ENCODE measurements at regions not wholly inside any gene's neighbourhood (a gene's known extent, or its start where the extent isn't known, plus 50 kb on each side); places are given as distances from the start of the nearest gene placed in this dataset.
"Not testable (repeated sequence)": the region's sequence is repeated elsewhere in the genome, so short reads cannot be mapped to it uniquely, and the experiment has no call there.

DNA sequence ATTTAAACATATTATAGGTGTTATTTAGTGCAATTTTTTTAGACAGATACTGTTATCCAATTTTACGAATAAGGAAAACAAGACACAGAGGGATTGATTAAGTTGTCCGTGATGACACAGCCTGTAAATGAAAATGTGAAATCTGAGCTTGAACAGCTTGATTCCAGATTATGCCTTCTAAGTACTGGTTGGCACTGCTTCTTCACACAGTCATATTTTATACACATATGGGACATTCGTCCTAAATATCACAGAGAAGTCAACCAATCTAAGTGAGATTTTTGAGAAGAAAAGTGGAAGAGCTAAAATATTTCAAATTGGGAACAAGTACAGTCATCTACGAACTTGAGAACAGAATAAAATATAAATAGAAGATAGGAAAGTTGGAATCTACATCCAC lies 756.3 kb downstream of the BCKDHB start:
- H3K27me3 Mint-ChIP-seq = no peaks in the 10 kb centered on the region
- ChIA-PET CTCF (no interaction called here), POLR2A (no interaction called here)
- DNase-seq (no peak), ATAC-seq (no peak)
- H3K4me3 Mint-ChIP-seq = no peak overlapping the region
- H3K9me3 Mint-ChIP-seq = peaks cover 2% of the 10 kb centered on the region
- H3K27ac Mint-ChIP-seq = no peak overlapping the region
- intact Hi-C loops (cut with micrococcal nuclease) = no loop called here
- no peaks in the 10 kb centered on the region for H3K4me1 Mint-ChIP-seq (ENCODE audit: low read depth)
- TF ChIP-seq, protein P1, sequence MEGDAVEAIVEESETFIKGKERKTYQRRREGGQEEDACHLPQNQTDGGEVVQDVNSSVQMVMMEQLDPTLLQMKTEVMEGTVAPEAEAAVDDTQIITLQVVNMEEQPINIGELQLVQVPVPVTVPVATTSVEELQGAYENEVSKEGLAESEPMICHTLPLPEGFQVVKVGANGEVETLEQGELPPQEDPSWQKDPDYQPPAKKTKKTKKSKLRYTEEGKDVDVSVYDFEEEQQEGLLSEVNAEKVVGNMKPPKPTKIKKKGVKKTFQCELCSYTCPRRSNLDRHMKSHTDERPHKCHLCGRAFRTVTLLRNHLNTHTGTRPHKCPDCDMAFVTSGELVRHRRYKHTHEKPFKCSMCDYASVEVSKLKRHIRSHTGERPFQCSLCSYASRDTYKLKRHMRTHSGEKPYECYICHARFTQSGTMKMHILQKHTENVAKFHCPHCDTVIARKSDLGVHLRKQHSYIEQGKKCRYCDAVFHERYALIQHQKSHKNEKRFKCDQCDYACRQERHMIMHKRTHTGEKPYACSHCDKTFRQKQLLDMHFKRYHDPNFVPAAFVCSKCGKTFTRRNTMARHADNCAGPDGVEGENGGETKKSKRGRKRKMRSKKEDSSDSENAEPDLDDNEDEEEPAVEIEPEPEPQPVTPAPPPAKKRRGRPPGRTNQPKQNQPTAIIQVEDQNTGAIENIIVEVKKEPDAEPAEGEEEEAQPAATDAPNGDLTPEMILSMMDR (IDR thresholded peaks at IDR 0.05) = no peak
- no peaks in the 10 kb centered on the region for H3K36me3 Mint-ChIP-seq (ENCODE audit: low read depth)

DNA sequence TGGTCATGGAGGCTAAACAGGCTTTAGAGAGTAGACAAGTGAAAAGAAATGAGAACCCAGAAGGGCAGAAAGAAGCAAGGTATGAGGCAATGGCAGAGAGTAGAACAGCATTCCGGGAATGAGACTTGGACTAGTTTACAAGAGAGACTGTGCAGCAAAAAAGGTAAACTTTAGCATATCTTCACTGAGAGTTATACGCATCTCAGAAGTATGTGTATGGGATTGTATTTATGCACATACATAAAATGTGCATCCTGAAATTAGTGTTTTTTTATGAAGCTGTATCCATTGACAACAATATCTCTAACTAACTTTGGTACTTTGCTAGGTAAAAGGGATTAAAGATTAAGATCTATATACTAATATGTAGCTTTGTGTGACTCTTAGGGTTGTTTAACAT lies 753.6 kb downstream of the BCKDHB start:
- H3K27ac Mint-ChIP-seq = no peak overlapping the region
- no peaks in the 10 kb centered on the region for H3K27me3 Mint-ChIP-seq
- ChIA-PET POLR2A (no interaction called here), CTCF (no interaction called here)
- H3K4me1 Mint-ChIP-seq (ENCODE audit: low read depth) = no peaks in the 10 kb centered on the region
- H3K4me3 Mint-ChIP-seq = no peak overlapping the region
- no peak for DNase-seq
- TF ChIP-seq, protein P1 (IDR thresholded peaks at IDR 0.05) = no peak
- peaks cover 7% of the 10 kb centered on the region for H3K9me3 Mint-ChIP-seq
- intact Hi-C loops (cut with micrococcal nuclease) = no loop called here
- H3K36me3 Mint-ChIP-seq (ENCODE audit: low read depth) = no peaks in the 10 kb centered on the region
- no peak for ATAC-seq

DNA sequence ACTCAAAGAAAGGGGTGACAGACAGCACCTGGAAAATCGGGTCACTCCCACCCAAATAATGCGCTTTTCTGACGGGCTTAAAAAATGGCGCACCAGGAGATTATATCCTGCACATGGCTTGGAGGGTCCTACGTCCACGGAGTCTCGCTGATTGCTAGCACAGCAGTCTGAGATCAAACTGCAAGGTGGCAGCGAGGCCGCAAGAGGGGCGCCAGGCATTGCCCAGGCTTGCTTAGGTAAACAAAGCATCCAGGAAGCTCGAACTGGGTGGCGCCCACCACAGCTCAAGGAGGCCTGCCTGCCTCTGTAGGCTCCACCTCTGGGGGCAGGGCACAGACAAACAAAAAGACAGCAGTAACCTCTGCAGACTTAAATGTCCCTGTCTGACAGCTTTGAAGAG lies 741.5 kb downstream of the BCKDHB start:
- H3K36me3 Mint-ChIP-seq (ENCODE audit: low read depth); H3K27ac Mint-ChIP-seq; H3K9me3 Mint-ChIP-seq; H3K4me1 Mint-ChIP-seq (ENCODE audit: low read depth); CTCF ChIA-PET; POLR2A ChIA-PET; ATAC-seq; H3K27me3 Mint-ChIP-seq; intact Hi-C loops (cut with micrococcal nuclease); H3K4me3 Mint-ChIP-seq; DNase-seq: not testable (repeated sequence)

DNA sequence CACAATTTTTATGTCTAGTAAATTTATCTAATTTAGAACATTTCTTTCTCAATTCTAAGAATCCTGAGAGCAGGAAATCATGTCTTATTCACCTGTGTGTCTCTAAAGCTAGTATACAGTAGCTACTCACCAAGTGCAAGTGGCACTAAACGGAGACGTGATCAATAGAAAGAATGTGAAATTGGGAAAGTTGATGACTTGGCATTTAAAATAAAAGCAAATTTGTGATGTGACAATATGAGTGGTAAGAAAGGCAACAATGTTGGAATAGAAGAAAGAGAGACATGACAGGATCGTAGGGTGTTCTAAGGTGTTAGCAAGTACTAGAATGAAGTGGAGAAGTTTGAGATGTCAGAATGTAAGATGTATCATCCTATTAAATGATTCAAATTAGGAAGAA lies 725.9 kb downstream of the BCKDHB start:
- POLR2A ChIA-PET = no interaction called here
- TF ChIP-seq, protein P1 (IDR thresholded peaks at IDR 0.05) = no peak

DNA sequence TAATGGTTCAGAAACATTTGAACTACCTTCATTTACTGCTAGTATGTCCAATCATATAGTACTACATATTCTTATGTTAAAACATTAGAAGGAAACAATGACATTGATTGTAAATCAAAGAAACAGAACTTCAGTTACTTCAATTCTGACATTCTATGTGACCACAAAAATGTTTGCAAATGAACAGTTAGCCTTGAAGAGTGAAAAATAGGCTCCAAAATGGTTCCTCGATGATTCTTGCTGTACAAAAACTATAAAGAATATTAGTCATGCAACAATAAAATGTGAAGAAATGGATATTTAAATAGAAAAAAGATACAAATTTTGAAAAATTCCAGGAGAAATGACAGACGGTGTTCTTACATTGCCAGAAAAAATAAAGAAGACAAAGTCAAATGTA lies 686.9 kb downstream of the BCKDHB start:
- TF ChIP-seq, protein P1 (IDR thresholded peaks at IDR 0.05) = no peak
- ATAC-seq (no peak), DNase-seq (no peak)
- CTCF ChIA-PET = no interaction called here
- no peak overlapping the region for H3K27ac Mint-ChIP-seq
- peaks cover 1% of the 10 kb centered on the region for H3K9me3 Mint-ChIP-seq
- no peak overlapping the region for H3K4me3 Mint-ChIP-seq
- H3K27me3 Mint-ChIP-seq = no peaks in the 10 kb centered on the region
- no peaks in the 10 kb centered on the region for H3K4me1 Mint-ChIP-seq (ENCODE audit: low read depth)
- POLR2A ChIA-PET = no interaction called here
- intact Hi-C loops (cut with micrococcal nuclease) = no loop called here
- H3K36me3 Mint-ChIP-seq (ENCODE audit: low read depth) = no peaks in the 10 kb centered on the region

More for the DNA sequence above, 725.9 kb downstream of the BCKDHB start:
- CTCF ChIA-PET = no interaction called here
- Mint-ChIP-seq H3K4me3 (no peak overlapping the region), H3K4me1 (ENCODE audit: low read depth) (no peaks in the 10 kb centered on the region), H3K36me3 (ENCODE audit: low read depth) (no peaks in the 10 kb centered on the region), H3K27ac (no peak overlapping the region), H3K27me3 (no peaks in the 10 kb centered on the region), H3K9me3 (peaks cover 2% of the 10 kb centered on the region)
- ATAC-seq = no peak
- intact Hi-C loops (cut with micrococcal nuclease) = no loop called here
- no peak for DNase-seq

DNA sequence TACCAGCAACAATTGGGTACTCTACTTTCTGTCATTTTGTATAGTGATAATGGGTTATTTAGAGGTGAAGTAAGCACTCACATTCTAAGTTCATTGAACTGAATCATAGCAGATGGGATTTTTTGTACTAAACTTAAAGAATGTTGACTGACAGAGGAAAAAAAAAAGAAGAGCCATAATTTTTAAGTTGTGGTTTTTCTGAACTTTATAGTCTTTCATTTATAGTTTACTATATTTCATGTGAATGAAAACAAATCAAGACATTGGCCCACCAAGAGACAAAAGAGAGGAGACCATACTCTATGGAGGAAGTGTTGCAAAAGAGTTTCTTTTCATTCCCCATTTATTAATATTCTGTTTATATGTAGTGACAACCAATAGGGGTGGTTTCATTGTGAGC lies 685.7 kb downstream of the BCKDHB start:
- CTCF ChIA-PET = no interaction called here
- Mint-ChIP-seq H3K36me3 (ENCODE audit: low read depth) (no peaks in the 10 kb centered on the region), H3K4me1 (ENCODE audit: low read depth) (no peaks in the 10 kb centered on the region)

More for the DNA sequence above, 685.7 kb downstream of the BCKDHB start:
- no peaks in the 10 kb centered on the region for H3K9me3 Mint-ChIP-seq
- H3K4me3 Mint-ChIP-seq = no peak overlapping the region
- H3K27me3 Mint-ChIP-seq = no peaks in the 10 kb centered on the region
- DNase-seq = no peak
- TF ChIP-seq, protein P1 (IDR thresholded peaks at IDR 0.05) = no peak
- ATAC-seq = no peak
- no peak overlapping the region for H3K27ac Mint-ChIP-seq
- intact Hi-C loops (cut with micrococcal nuclease) = no loop called here
- POLR2A ChIA-PET = no interaction called here

All from activated CD8-positive, alpha-beta T cell treated with anti-CD3 and anti-CD28 coated beads for 36 hours (primary cell).